GM19452 (cell line): ENCODE measurements at regions not wholly inside any gene's neighbourhood (a gene's known extent, or its start where the extent isn't known, plus 50 kb on each side); places are given as distances from the start of the nearest gene placed in this dataset.

Experiments
- ATAC-seq: cut with Tn5 transposase; IDR thresholded peaks from one replicate; pipeline ENCODE4 v1.9.1; 2021; ENCODE audit not compliant: unreplicated experiment

- no peak for ATAC-seq
Observed at GRCh38 chr6:54440549-54440948, 132.3 kb downstream of the TINAG start.

DNA sequence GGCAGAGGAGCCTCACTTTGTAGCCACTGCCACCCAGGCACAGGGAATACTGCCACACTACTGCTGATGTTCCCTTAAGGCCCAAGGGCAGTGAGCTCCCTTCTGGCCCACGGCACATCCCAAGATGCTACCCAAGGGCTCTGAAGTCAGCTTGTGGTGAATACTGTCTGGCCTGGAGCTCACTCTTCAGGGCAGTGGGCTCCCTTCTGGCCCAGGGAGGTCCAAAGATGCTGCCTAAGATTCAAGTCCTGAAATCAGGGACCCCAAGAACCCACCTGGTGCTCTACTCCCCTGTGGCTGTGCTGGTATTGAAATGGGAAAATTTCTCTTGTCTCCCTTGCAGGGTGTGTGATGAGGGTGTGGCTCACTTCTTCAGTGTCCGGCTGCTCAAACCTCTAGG, 132.8 kb downstream of the TINAG start:
- no peak for ATAC-seq

- no peak for ATAC-seq
Observed at GRCh38 chr6:54441687-54442248, 133.5 kb downstream of the TINAG start.

DNA sequence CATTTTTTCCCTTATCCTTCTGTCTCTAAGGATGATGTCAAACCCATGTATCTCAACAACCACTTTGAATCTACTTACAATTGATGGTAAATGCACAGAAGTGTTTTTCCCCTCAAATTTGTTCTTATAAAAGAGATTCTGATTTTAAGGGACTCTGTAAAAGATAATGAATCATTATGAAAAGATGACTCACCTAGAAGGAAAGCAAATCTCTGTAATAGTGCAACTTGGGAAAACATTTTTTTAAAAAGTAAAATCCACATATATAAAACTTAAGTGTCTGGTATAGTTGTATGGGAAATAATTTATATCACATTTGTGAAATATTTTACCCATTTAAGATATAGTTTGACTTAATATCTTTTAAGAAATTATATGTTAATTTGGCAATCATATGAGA, 137.0 kb downstream of the TINAG start:
- no peak for ATAC-seq

- ATAC-seq, result no peak
Observed at GRCh38 chr6:54448617-54449016, 140.4 kb downstream of the TINAG start.

- no peak for ATAC-seq
Observed at GRCh38 chr6:54451516-54451915, 143.3 kb downstream of the TINAG start.

- no peak for ATAC-seq
Observed at GRCh38 chr6:54463354-54464024, 155.2 kb downstream of the TINAG start.

GRCh38 chr6:54465649-54466300, 157.5 kb downstream of the TINAG start:
- ATAC-seq, result no peak

GRCh38 chr6:54467384-54467783, 159.1 kb downstream of the TINAG start:
- no peak for ATAC-seq

GRCh38 chr6:54473328-54473727, 165.1 kb downstream of the TINAG start:
- no peak for ATAC-seq

- ATAC-seq, result no peak
Observed at GRCh38 chr6:54474898-54475297, 166.7 kb downstream of the TINAG start.

DNA sequence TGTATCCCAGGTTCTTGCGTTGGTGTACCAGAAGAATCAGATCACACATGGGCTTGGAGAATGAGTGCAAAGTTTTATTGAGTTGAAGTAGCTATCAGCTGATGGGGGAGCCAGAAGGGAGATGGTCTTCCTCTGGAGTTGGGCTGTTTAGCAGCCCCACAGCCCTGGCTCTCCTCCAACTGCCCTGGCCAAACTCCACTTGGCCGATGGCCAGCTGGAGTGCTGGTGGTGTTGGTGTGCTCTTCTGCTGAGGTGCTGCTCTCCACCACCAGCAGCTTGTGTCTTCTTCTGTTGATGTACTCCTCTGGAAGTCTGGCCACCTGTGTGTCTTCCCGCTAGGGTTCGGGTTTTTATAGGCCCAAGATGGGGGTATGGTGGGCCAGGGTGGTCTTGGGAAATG, 172.8 kb downstream of the TINAG start:
- no peak for ATAC-seq

DNA sequence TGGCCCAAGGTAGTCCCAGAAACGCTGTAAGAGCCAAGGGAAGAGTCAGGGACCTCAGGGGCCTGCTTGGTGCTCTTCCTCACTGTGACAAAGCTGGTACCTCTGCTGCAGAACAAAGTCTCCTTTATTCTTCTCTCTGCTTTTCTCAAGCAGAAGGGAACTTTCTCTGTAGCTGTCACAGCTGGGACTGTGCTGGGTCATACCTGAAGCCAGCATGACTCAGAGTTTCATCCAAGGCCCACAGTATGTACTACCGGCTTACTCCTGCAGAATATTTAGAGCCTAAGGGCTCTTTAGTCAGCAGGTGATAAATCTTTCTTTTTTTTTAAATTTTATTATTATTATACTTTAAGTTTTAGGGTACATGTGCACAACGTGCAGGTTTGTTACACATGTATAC, 183.2 kb downstream of the TINAG start:
- ATAC-seq, result no peak

DNA sequence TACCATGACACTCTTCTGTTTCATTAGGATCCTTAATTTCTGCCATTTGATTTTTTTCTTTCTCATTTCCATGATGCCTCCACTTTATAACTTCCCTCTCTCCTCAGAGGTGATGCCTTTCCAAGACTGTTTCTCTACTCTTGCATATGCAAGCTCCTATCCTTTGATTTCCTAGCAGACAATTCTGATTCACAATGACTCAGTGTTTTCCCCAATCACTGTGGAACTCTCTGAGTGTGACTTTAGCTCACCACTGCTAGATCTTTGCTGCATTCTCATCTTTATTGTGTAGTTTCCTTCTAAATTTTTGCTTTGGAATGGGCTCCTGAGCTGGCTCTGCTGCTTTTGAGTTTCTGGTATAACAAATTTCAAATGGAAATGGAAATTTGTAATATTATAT, 184.9 kb downstream of the TINAG start:
- ATAC-seq, result no peak

- ATAC-seq, result no peak
Observed at GRCh38 chr6:54503144-54503543, 194.9 kb downstream of the TINAG start.

DNA sequence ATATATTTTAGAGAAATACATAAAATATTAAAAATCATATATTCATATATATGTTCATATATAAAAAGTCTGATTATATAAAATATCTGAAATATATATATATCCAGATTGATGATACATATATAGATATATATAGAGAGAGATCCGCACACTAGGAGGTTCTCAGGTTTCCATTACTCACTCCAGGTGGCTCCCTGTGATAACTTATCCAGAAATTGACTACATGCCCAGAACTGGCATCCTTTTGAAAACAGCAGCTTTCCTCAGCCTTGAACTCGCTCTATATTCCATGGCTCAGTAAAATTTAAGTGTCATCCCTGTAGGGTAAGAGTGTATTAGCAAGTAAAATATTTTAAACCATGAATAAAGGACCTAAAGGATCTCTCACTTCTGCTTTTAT, 206.8 kb downstream of the TINAG start:
- ATAC-seq, result no peak

GRCh38 chr6:54515713-54516112, 207.5 kb downstream of the TINAG start:
- ATAC-seq, result no peak

GRCh38 chr6:54516321-54516720, 208.1 kb downstream of the TINAG start:
- no peak for ATAC-seq

DNA sequence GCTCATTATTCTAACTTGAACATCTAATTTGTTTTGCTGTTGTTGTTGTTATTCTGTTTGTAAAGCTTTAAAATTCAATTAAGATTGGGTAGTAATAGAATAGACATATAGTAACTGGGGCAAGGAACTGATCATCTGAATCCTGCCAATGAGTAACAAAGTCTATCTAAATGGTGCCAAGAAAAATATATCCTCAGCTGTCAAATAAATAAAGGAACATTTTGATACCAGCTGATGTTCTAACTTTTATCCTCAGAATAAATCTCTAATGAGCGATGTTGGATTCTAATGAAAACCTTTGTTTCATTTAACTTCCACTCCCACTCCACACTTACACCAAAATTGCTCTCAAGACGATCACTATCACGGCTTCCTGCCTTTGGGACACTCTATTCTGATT, 210.9 kb downstream of the TINAG start:
- no peak for ATAC-seq

GRCh38 chr6:54525731-54526130, 217.5 kb downstream of the TINAG start:
- no peak for ATAC-seq

GRCh38 chr6:54533567-54533966, 225.3 kb downstream of the TINAG start:
- no peak for ATAC-seq

GRCh38 chr6:54535568-54535967, 227.3 kb downstream of the TINAG start:
- ATAC-seq, result no peak

DNA sequence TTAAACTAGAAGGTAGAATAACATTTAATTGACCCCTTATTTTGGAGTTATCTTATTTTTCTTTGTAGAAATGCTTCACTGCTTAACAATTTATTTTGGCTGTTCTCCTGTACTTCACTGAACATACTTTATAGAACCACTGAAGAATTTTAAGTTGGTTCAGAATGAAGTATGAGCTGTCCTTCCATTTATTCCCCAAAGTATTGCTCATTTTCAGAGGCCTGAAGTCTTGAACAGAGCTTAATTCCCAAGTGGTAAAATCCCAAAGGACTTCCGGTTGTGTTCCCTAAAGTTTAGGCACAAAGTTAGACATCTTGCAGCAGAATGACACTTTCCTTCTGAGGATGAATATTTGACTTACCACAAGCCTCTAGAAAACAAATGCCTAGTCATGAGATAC, 233.3 kb downstream of the TINAG start:
- ATAC-seq, result no peak
